ENCODE measurements at regions not wholly inside any gene's neighbourhood (a gene's known extent, or its start where the extent isn't known, plus 50 kb on each side); places are given as distances from the start of the nearest gene placed in this dataset.

GRCh38 chr20:60630609-60631008, 621.5 kb upstream of the CDH4 start:
- H3K27me3 ChIP-seq (ENCODE audit: low read length): no peaks in the 10 kb centered on the region; the same call in 1 of the 2 replicates
- H3K36me3 ChIP-seq (ENCODE audit: low read length): no peaks in the 10 kb centered on the region
- no peaks in the 10 kb centered on the region for H3K9me3 ChIP-seq (ENCODE audit: insufficient read depth, low read length)
- no peak overlapping the region for H3K9ac ChIP-seq (ENCODE audit: low read length)
- H3K79me2 ChIP-seq (ENCODE audit: insufficient read depth, low read length): no peaks in the 10 kb centered on the region
- H3K27ac ChIP-seq (ENCODE audit: low read depth, low read length): no peak overlapping the region
- no peaks in the 10 kb centered on the region for H4K20me1 ChIP-seq (ENCODE audit: low read depth, low read length)
- H3K4me2 ChIP-seq (ENCODE audit: low read depth, low read length, poor library complexity, severe bottlenecking): no peak overlapping the region
- no peak overlapping the region for H2AFZ ChIP-seq (ENCODE audit: low read depth, low read length, severe bottlenecking)
- TF ChIP-seq, protein P1, sequence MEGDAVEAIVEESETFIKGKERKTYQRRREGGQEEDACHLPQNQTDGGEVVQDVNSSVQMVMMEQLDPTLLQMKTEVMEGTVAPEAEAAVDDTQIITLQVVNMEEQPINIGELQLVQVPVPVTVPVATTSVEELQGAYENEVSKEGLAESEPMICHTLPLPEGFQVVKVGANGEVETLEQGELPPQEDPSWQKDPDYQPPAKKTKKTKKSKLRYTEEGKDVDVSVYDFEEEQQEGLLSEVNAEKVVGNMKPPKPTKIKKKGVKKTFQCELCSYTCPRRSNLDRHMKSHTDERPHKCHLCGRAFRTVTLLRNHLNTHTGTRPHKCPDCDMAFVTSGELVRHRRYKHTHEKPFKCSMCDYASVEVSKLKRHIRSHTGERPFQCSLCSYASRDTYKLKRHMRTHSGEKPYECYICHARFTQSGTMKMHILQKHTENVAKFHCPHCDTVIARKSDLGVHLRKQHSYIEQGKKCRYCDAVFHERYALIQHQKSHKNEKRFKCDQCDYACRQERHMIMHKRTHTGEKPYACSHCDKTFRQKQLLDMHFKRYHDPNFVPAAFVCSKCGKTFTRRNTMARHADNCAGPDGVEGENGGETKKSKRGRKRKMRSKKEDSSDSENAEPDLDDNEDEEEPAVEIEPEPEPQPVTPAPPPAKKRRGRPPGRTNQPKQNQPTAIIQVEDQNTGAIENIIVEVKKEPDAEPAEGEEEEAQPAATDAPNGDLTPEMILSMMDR (IDR thresholded peaks at IDR 0.05; ENCODE audit: insufficient read depth, low read length, poor library complexity, severe bottlenecking): no peak
- no peak for TF ChIP-seq EZH2phosphoT487 (conservative IDR thresholded peaks at IDR 0.05; ENCODE audit: low read length)
- 0 out of 2 replicates have a peak, but pooled peaks cover 4% of the 10 kb centered on the region for H3K9me2 ChIP-seq (replicated peaks; ENCODE audit: insufficient read depth, low read length)
- H3K4me3 ChIP-seq (ENCODE audit: insufficient read depth, low read length, poor library complexity, severe bottlenecking): no peak overlapping the region
- no peaks in the 10 kb centered on the region for H3F3A ChIP-seq (ENCODE audit: insufficient read depth)

- Histone ChIP-seq H3K9me2 (replicated peaks; ENCODE audit: insufficient read depth, low read length) (0 out of 2 replicates have a peak, but pooled peaks cover 4% of the 10 kb centered on the region), H2AFZ (ENCODE audit: low read depth, low read length, severe bottlenecking) (no peak overlapping the region), H3K4me3 (ENCODE audit: insufficient read depth, low read length, poor library complexity, severe bottlenecking) (no peak overlapping the region), H3K9ac (ENCODE audit: low read length) (no peak overlapping the region), H3K9me3 (ENCODE audit: insufficient read depth, low read length) (no peaks in the 10 kb centered on the region), H3K79me2 (ENCODE audit: insufficient read depth, low read length) (no peaks in the 10 kb centered on the region), H3K27me3 (ENCODE audit: low read length) (no peaks in the 10 kb centered on the region; the same call in 1 of the 2 replicates), H3K36me3 (ENCODE audit: low read length) (no peaks in the 10 kb centered on the region), H3K27ac (ENCODE audit: low read depth, low read length) (no peak overlapping the region), H3K4me2 (ENCODE audit: low read depth, low read length, poor library complexity, severe bottlenecking) (no peak overlapping the region), H3F3A (ENCODE audit: insufficient read depth) (no peaks in the 10 kb centered on the region), H4K20me1 (ENCODE audit: low read depth, low read length) (no peaks in the 10 kb centered on the region)
- no peak for TF ChIP-seq EZH2phosphoT487 (conservative IDR thresholded peaks at IDR 0.05; ENCODE audit: low read length)
- TF ChIP-seq, protein P1 (IDR thresholded peaks at IDR 0.05; ENCODE audit: insufficient read depth, low read length, poor library complexity, severe bottlenecking): no peak
These were observed 620.3 kb upstream of the CDH4 start for GRCh38 chr20:60631585-60632287.

DNA sequence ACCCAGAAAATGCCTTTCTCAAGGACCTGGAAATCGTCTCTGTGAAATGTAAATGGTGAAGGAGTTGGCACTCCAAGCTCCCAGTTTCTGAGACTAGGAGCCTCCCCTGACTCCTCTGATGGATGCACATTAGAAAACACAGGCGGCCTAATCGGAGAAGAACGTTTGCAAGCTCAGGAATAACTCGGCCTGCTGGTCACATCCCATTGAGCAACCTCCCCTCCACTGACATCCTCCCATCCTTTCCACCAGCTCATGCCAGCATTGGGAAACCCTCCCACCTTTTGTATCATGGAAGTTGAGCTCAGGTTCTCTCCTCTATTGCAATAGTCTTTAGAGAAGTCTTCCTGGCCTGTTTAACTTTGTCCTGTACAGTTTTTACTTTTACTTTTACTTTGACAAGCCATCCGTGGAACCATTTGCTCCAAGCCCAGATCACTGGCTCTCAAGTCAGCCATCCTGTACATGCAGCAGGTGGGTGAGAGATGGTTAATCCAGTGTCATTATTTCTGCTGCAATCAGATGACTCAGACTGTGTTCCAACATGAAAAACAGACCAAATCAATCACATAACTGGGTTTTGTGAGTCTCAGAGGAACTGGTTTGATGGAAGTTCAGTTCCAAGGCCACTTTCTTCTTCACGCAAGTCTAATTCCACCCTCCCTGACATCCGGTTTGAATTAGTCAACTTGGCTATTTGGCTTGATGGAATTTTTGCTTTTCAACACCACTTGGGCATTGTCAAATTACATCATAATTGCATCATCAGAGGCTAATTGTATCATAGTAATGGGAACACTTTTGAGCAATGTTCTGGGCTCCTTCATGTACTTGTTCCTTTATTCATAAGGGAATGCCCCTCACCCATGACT, 619.4 kb upstream of the CDH4 start:
- Histone ChIP-seq H3K4me3 (ENCODE audit: insufficient read depth, low read length, poor library complexity, severe bottlenecking) (no peak overlapping the region), H3F3A (ENCODE audit: insufficient read depth) (no peaks in the 10 kb centered on the region), H3K79me2 (ENCODE audit: insufficient read depth, low read length) (no peaks in the 10 kb centered on the region), H3K27ac (ENCODE audit: low read depth, low read length) (no peak overlapping the region), H3K9me2 (replicated peaks; ENCODE audit: insufficient read depth, low read length) (0 out of 2 replicates have a peak, but pooled peaks cover 4% of the 10 kb centered on the region), H3K4me2 (ENCODE audit: low read depth, low read length, poor library complexity, severe bottlenecking) (no peak overlapping the region), H2AFZ (ENCODE audit: low read depth, low read length, severe bottlenecking) (no peak overlapping the region), H3K36me3 (ENCODE audit: low read length) (no peaks in the 10 kb centered on the region), H3K9ac (ENCODE audit: low read length) (no peak overlapping the region), H4K20me1 (ENCODE audit: low read depth, low read length) (no peaks in the 10 kb centered on the region), H3K9me3 (ENCODE audit: insufficient read depth, low read length) (no peaks in the 10 kb centered on the region), H3K27me3 (ENCODE audit: low read length) (no peaks in the 10 kb centered on the region)
- TF ChIP-seq EZH2phosphoT487 (conservative IDR thresholded peaks at IDR 0.05; ENCODE audit: low read length): no peak
- TF ChIP-seq, protein P1 (IDR thresholded peaks at IDR 0.05; ENCODE audit: insufficient read depth, low read length, poor library complexity, severe bottlenecking): no peak
